H9 (cell line): ENCODE measurements at regions not wholly inside any gene's neighbourhood (a gene's known extent, or its start where the extent isn't known, plus 50 kb on each side); places are given as distances from the start of the nearest gene placed in this dataset.

ENCODE experiments used
- DNase-seq: peaks from one replicate; pipeline ENCODE4 v3.0.0-alpha.2; 2017
- H2AFZ ChIP-seq: one replicate; pipeline ENCODE4 v1.6.1; 2013; ENCODE audit warnings: mild to moderate bottlenecking, low read length, control low read depth, moderate library complexity
- H2AK5ac ChIP-seq: 2 replicates; pipeline ENCODE4 v1.6.1; 2013; ENCODE audit warnings: low read length, control low read depth, mixed read lengths; ENCODE audit not compliant: insufficient read length
- H2BK120ac ChIP-seq: one replicate; pipeline ENCODE4 v1.6.1; 2013; ENCODE audit warnings: low read depth, mild to moderate bottlenecking, low read length, control low read depth, inconsistent platforms; ENCODE audit not compliant: poor library complexity, severe bottlenecking
- H2BK12ac ChIP-seq: 2 replicates; pipeline ENCODE4 v1.6.1; 2013; ENCODE audit warnings: low read length, control low read depth, mixed read lengths, low read depth; ENCODE audit not compliant: insufficient read length
- H2BK15ac ChIP-seq: 2 replicates; pipeline ENCODE4 v1.6.1; 2013; ENCODE audit warnings: low read depth, low read length, control low read depth
- H2BK20ac ChIP-seq: one replicate; pipeline ENCODE4 v1.6.1; 2013; ENCODE audit warnings: low read depth, mild to moderate bottlenecking, low read length, control low read depth, inconsistent platforms; ENCODE audit not compliant: poor library complexity, severe bottlenecking
- H2BK5ac ChIP-seq: 2 replicates; pipeline ENCODE4 v1.6.1; 2013; ENCODE audit warnings: low read length, control low read depth, mixed read lengths; ENCODE audit not compliant: insufficient read length
- H3K14ac ChIP-seq: 2 replicates; pipeline ENCODE4 v1.6.1; 2013; ENCODE audit warnings: low read length, control low read depth; ENCODE audit not compliant: insufficient read depth
- H3K18ac ChIP-seq: 2 replicates; pipeline ENCODE4 v1.6.1; 2013; ENCODE audit warnings: low read depth, mild to moderate bottlenecking, mixed read lengths, low read length, control low read depth; ENCODE audit not compliant: insufficient read length
- H3K23ac ChIP-seq: 2 replicates; pipeline ENCODE4 v1.6.1; 2013; ENCODE audit warnings: low read length, control low read depth, mixed read lengths, low read depth; ENCODE audit not compliant: insufficient read length
- H3K23me2 ChIP-seq: 2 replicates; pipeline ENCODE4 v1.6.1; 2013; ENCODE audit warnings: low read depth, mild to moderate bottlenecking, mixed read lengths, low read length, control low read depth; ENCODE audit not compliant: insufficient read length, poor library complexity, severe bottlenecking
- H3K27ac ChIP-seq: 2 replicates; pipeline ENCODE4 v1.5.1; 2013; ENCODE audit warnings: low read length, control low read depth, mixed read lengths, low read depth; ENCODE audit not compliant: insufficient read length
- H3K27me3 ChIP-seq: 2 replicates; pipeline ENCODE4 v1.6.1; 2013; ENCODE audit warnings: low read length, control low read depth, inconsistent platforms; ENCODE audit not compliant: insufficient read depth
- H3K4ac ChIP-seq: 2 replicates; pipeline ENCODE4 v1.6.1; 2013; ENCODE audit warnings: low read depth, mild to moderate bottlenecking, control low read depth, inconsistent platforms, low read length, moderate library complexity
- H3K4me1 ChIP-seq: 2 replicates; pipeline ENCODE4 v1.6.1; 2013; ENCODE audit warnings: low read length, control low read depth, inconsistent platforms; ENCODE audit not compliant: insufficient read depth
- H3K4me2 ChIP-seq: 2 replicates; pipeline ENCODE4 v1.6.1; 2013; ENCODE audit warnings: low read length, control low read depth, mixed read lengths; ENCODE audit not compliant: insufficient read length, insufficient read depth
- H3K56ac ChIP-seq: 2 replicates; pipeline ENCODE4 v1.6.1; 2013; ENCODE audit warnings: low read depth, mild to moderate bottlenecking, mixed read lengths, low read length, control low read depth; ENCODE audit not compliant: insufficient read length
- H3K79me1 ChIP-seq: 2 replicates; pipeline ENCODE4 v1.6.1; 2013; ENCODE audit warnings: low read depth, mild to moderate bottlenecking, moderate library complexity, low read length, control low read depth, inconsistent platforms; ENCODE audit not compliant: insufficient read depth, poor library complexity, severe bottlenecking
- H3K79me2 ChIP-seq: 2 replicates; pipeline ENCODE4 v1.6.1; 2013; ENCODE audit warnings: low read length, control low read depth, inconsistent platforms; ENCODE audit not compliant: insufficient read depth
- H3K9ac ChIP-seq: 2 replicates; pipeline ENCODE4 v1.6.1; 2013; ENCODE audit warnings: low read length, control low read depth, mixed read lengths; ENCODE audit not compliant: insufficient read length; ENCODE audit errors: extremely low read depth
- H3K9me3 ChIP-seq: one replicate; pipeline ENCODE4 v1.6.1; 2013; ENCODE audit warnings: low read depth, low read length, inconsistent platforms; ENCODE audit not compliant: control insufficient read depth
- H3T11ph ChIP-seq: one replicate; pipeline ENCODE4 v1.6.1; 2013; ENCODE audit warnings: mild to moderate bottlenecking, low read length, control low read depth, inconsistent platforms
- H4K20me1 ChIP-seq: one replicate; pipeline ENCODE4 v1.6.1; 2013; ENCODE audit not compliant: control insufficient read depth, insufficient read length, insufficient read depth
- H4K5ac ChIP-seq: 2 replicates; pipeline ENCODE4 v1.6.1; 2013; ENCODE audit warnings: low read depth, mild to moderate bottlenecking, mixed read lengths, low read length, control low read depth; ENCODE audit not compliant: insufficient read length
- H4K8ac ChIP-seq: replicated peaks from 2 replicates; pipeline ENCODE4 v1.6.1; 2013; ENCODE audit warnings: low read length, control low read depth, mixed read lengths, low read depth; ENCODE audit not compliant: insufficient read length
- H4K91ac ChIP-seq: 2 replicates; pipeline ENCODE4 v1.6.1; 2013; ENCODE audit warnings: low read depth, mild to moderate bottlenecking, moderate library complexity, mixed read lengths, low read length, control low read depth; ENCODE audit not compliant: insufficient read length
- H3K27ac Mint-ChIP-seq, 3 experiments: 2 replicates in 2 of 3; 3 replicates in 1 of 3; pipeline ENCODE4 v1.8.0; 2020 to 2021; ENCODE audit warnings: mixed read lengths in 3 of 3, mild to moderate bottlenecking in 1 of 3, moderate library complexity in 1 of 3
- H3K27me3 Mint-ChIP-seq: 2 replicates; pipeline ENCODE4 v1.8.0; 2021; ENCODE audit warnings: low read depth, mild to moderate bottlenecking, moderate library complexity, mixed read lengths
- H3K36me3 Mint-ChIP-seq, 3 experiments: 2 replicates in 2 of 3; 3 replicates in 1 of 3; pipeline ENCODE4 v1.8.0; 2020 to 2021; ENCODE audit warnings: low read depth in 3 of 3, mixed read lengths in 3 of 3; ENCODE audit not compliant: insufficient read depth in 1 of 3
- H3K4me1 Mint-ChIP-seq, 2 experiments: 2 replicates each; pipeline ENCODE4 v1.8.0; 2020; ENCODE audit warnings: mixed read lengths in 2 of 2
- H3K4me3 Mint-ChIP-seq, 2 experiments: 2 replicates in 1 of 2; 3 replicates in 1 of 2; pipeline ENCODE4 v1.8.0; 2020 to 2021; ENCODE audit warnings: mild to moderate bottlenecking in 2 of 2, mixed read lengths in 2 of 2, moderate library complexity in 1 of 2
- H3K9me3 Mint-ChIP-seq, 2 experiments: 2 replicates in 1 of 2; 3 replicates in 1 of 2; pipeline ENCODE4 v1.8.0; 2020; ENCODE audit warnings: mild to moderate bottlenecking in 2 of 2, mixed read lengths in 2 of 2, moderate library complexity in 1 of 2
- CTCF ChIP-seq: fragments of 200-600 bp; sonication (generic); conservative IDR thresholded peaks from 3 replicates; pipeline ENCODE4 v1.8.0; 2021; ENCODE audit warnings: antibody characterized with exemption, mild to moderate bottlenecking
- WGBS: extraction: QIAGEN DNeasy Blood & Tissue Kit; methylation state at CpG from one replicate; pipeline ENCODE4 v1.1.7; 2013; ENCODE audit warnings: missing lambda C conversion rate, low lambda C conversion rate, mixed read lengths; ENCODE audit not compliant: insufficient read length; ENCODE audit errors: extremely low coverage; 5-methylcytosine and 5-hydroxymethylcytosine counted together

GRCh38 chr5:54725391-54726280, 208.1 kb downstream of the SNX18 start:
- H3K27ac ChIP-seq, result no peak overlapping the region
- Mint-ChIP-seq H3K27ac (no peak overlapping the region), H3K36me3 (no peaks in the 10 kb centered on the region), H3K9me3 (no peaks in the 10 kb centered on the region), H3K4me3 (no peak overlapping the region), H3K27me3 (no peaks in the 10 kb centered on the region; the same call in 1 of the 2 replicates), H3K4me1 (peaks cover 5 to 9% of the 10 kb centered on the region in 2 experiments; a peak in 2 of 4 replicates)
- no peaks in the 10 kb centered on the region for H3K9me3 ChIP-seq
- no peak overlapping the region for H4K5ac ChIP-seq
- no peaks in the 10 kb centered on the region for H3K4me1 ChIP-seq
- H3T11ph ChIP-seq, result no peak overlapping the region
- no peak overlapping the region for H2BK20ac ChIP-seq
- no peaks in the 10 kb centered on the region for H3K27me3 ChIP-seq
- DNase-seq, result no peak
- no peak overlapping the region for H3K4ac ChIP-seq
- no CpG with 5 or more reads among the region's 2 CpGs for WGBS
- H4K20me1 ChIP-seq, result no peaks in the 10 kb centered on the region
- no peak overlapping the region for H2BK120ac ChIP-seq
- H2BK5ac ChIP-seq, result no peak overlapping the region
- H3K79me1 ChIP-seq, result no peaks in the 10 kb centered on the region
- H4K91ac ChIP-seq, result no peak overlapping the region
- no peak overlapping the region for H2BK15ac ChIP-seq
- H3K9ac ChIP-seq, result no peak overlapping the region
- no peak overlapping the region for H3K23ac ChIP-seq
- H3K14ac ChIP-seq, result no peak overlapping the region
- H3K23me2 ChIP-seq, result no peaks in the 10 kb centered on the region
- TF ChIP-seq CTCF, result no peak
- H4K8ac ChIP-seq, result no peak overlapping the region
- no peak overlapping the region for H2AK5ac ChIP-seq
- no peak overlapping the region for H2BK12ac ChIP-seq
- no peak overlapping the region for H3K4me2 ChIP-seq
- no peak overlapping the region for H3K18ac ChIP-seq
- H3K79me2 ChIP-seq, result 0 out of 2 replicates have a peak, but pooled peaks cover 1% of the 10 kb centered on the region
- no peak overlapping the region for H3K56ac ChIP-seq
- H2AFZ ChIP-seq, result no peak overlapping the region
